K562 (cell line): ENCODE measurements at regions not wholly inside any gene's neighbourhood (a gene's known extent, or its start where the extent isn't known, plus 50 kb on each side); places are given as distances from the start of the nearest gene placed in this dataset.

ENCODE experiments used
- ATAC-seq: fragments of 200-7000 bp; cut with Tn5 transposase; 3 replicates; pipeline ENCODE4 v1.9.1; 2020; ENCODE audit warnings: moderate library complexity
- BruUV-seq: library from RNA; stranded (reverse); fragments of 400-500 nt; replicated peaks from 2 replicates; lab custom pipeline; 2021; lab: Mats Ljungman, UMichigan
- CTCF ChIA-PET: fragments of 300-600 bp; formaldehyde crosslinking; extraction: SDS; loops from one replicate; lab custom pipeline; 2021; ENCODE audit warnings: low intra/inter-chr PET ratio; lab: Yijun Ruan, JAX
- POLR2A ChIA-PET: fragments of 300-600, 350-650 bp; sonication (Branson Sonifier 250); formaldehyde crosslinking; extraction: SDS; loops from one replicate; lab custom pipeline; 2021; ENCODE audit warnings: antibody characterized with exemption, inconsistent platforms; lab: Yijun Ruan, JAX
- DNase-seq, 4 experiments: peaks; one replicate each; pipeline versions ENCODE4 v3.0.0 to v3.0.0-alpha.2; 2011 to 2018; ENCODE audit warnings: low spot score in 3 of 4, mixed read lengths in 3 of 4; ENCODE audit errors: extremely low read depth in 1 of 4
- FAIRE-seq: peaks from 2 replicates; lab custom pipeline; 2011; peaks lifted over from hg19 to GRCh38; lab: Jason Lieb, UNC
- H2AFZ ChIP-seq: 2 replicates; pipeline ENCODE4 v1.6.0; 2011; ENCODE audit warnings: low read depth, low read length, control low read depth, inconsistent platforms
- H3K27ac ChIP-seq: fragments of 200-600 bp; 3 replicates; pipeline ENCODE4 v1.8.0; 2011; ENCODE audit warnings: low read depth, mild to moderate bottlenecking, control low read depth, inconsistent platforms, low read length, moderate library complexity, mixed read lengths; ENCODE audit errors: extremely low read depth
- H3K27me3 ChIP-seq, 2 experiments: fragments of 300-600 bp in 1 of 2; 2 replicates in 1 of 2; 3 replicates in 1 of 2; pipeline versions ENCODE4 v1.6.0 to v1.8.0; 2011; ENCODE audit warnings: inconsistent platforms in 2 of 2, low read length in 2 of 2, mild to moderate bottlenecking in 1 of 2, mixed read lengths in 1 of 2, moderate library complexity in 1 of 2; ENCODE audit not compliant: control insufficient read depth in 2 of 2, insufficient read depth in 2 of 2
- H3K36me3 ChIP-seq: fragments of 300-600 bp; 3 replicates; pipeline ENCODE4 v1.8.0; 2011; ENCODE audit warnings: mild to moderate bottlenecking, low read length, inconsistent platforms; ENCODE audit not compliant: control insufficient read depth, insufficient read depth
- H3K4me1 ChIP-seq, 2 experiments: fragments of 200-600 bp in 1 of 2; replicated peaks in 1 of 2; 2 replicates in 1 of 2; 3 replicates in 1 of 2; pipeline versions ENCODE4 v1.5.1 to v1.8.0; 2011; ENCODE audit warnings: inconsistent platforms in 2 of 2, low read length in 2 of 2, mild to moderate bottlenecking in 1 of 2, mixed read lengths in 1 of 2, moderate library complexity in 1 of 2; ENCODE audit not compliant: control insufficient read depth in 2 of 2, insufficient read depth in 2 of 2
- H3K4me2 ChIP-seq: 2 replicates; pipeline ENCODE4 v1.6.1; 2011; ENCODE audit warnings: low read length, control low read depth, inconsistent platforms, mixed read lengths; ENCODE audit not compliant: insufficient read depth
- H3K4me3 ChIP-seq: fragments of 200-600 bp; sonication (generic), shearing (Covaris generic); 2 replicates; pipeline ENCODE4 v1.5.1; 2016; ENCODE audit warnings: control low read depth, inconsistent platforms
- H3K79me2 ChIP-seq: fragments of 200-600 bp; 3 replicates; pipeline ENCODE4 v1.8.0; 2011; ENCODE audit warnings: low read length, inconsistent platforms; ENCODE audit not compliant: control insufficient read depth, insufficient read depth
- H3K9ac ChIP-seq, 2 experiments: 2 replicates each; pipeline versions ENCODE4 v1.6.0 to v1.6.1; 2011; ENCODE audit warnings: low read depth in 2 of 2, low read length in 2 of 2, control low read depth in 1 of 2, inconsistent platforms in 1 of 2, mild to moderate bottlenecking in 1 of 2, mixed read lengths in 1 of 2; ENCODE audit not compliant: insufficient read depth in 1 of 2
- H3K9me1 ChIP-seq: one replicate; pipeline ENCODE4 v1.6.0; 2011; ENCODE audit warnings: inconsistent platforms, mild to moderate bottlenecking, low read length, moderate library complexity; ENCODE audit not compliant: control insufficient read depth, insufficient read depth
- H3K9me3 ChIP-seq: replicated peaks from 2 replicates; pipeline ENCODE4 v1.5.1; 2011; ENCODE audit warnings: low read depth, low read length, inconsistent platforms; ENCODE audit not compliant: control insufficient read depth, insufficient read depth
- H4K20me1 ChIP-seq: replicated peaks from 2 replicates; pipeline ENCODE4 v1.6.1; 2011; ENCODE audit warnings: low read length, inconsistent platforms, mixed read lengths; ENCODE audit not compliant: control insufficient read depth, insufficient read depth
- ETV6 ChIP-seq, 3 experiments: fragments of 150-350 bp in 1 of 3; sonication (generic) in 1 of 3; formaldehyde crosslinking in 1 of 3; IDR thresholded peaks; 2 replicates each; pipeline versions ENCODE4 v1.6.1 to v1.8.0; 2014 to 2022; ENCODE audit warnings: borderline replicate concordance in 2 of 3, low read depth in 2 of 3, antibody characterized with exemption in 1 of 3, low read length in 1 of 3, mild to moderate bottlenecking in 1 of 3, missing genetic modification reagents in 1 of 3
- REST ChIP-seq, 2 experiments: fragments of 450-650 bp; formaldehyde crosslinking in 1 of 2; IDR thresholded peaks; 2 replicates each; pipeline versions ENCODE4 v1.4.0 to v1.6.1; 2014 to 2020; ENCODE audit warnings: mild to moderate bottlenecking in 2 of 2, borderline replicate concordance in 1 of 2, low read depth in 1 of 2
- WGBS: fragments of 100-300 bp; shearing (Covaris generic); methylation state at CpG from one replicate; pipeline ENCODE4 v1.1.6; 2016; ENCODE audit warnings: low coverage, mixed read lengths; ENCODE audit not compliant: insufficient coverage; ENCODE audit errors: missing lambda C conversion rate; 5-methylcytosine and 5-hydroxymethylcytosine counted together
- in situ Hi-C: fragments of 300-500 bp; cut with MboI; formaldehyde crosslinking; loops from 4 replicates; pipeline ENCODE4 v1.15.0; 2018; ENCODE audit warnings: inconsistent platforms, mixed read lengths
- intact Hi-C: fragments of 100-400 bp; cut with micrococcal nuclease; formaldehyde crosslinking; loops from 2 replicates; pipeline ENCODE4 v1.14.2; 2022

- TF ChIP-seq REST (IDR thresholded peaks at IDR 0.05; ENCODE audit: borderline replicate concordance) = no peak
- no peak for TF ChIP-seq REST (CRISPR knock-in tag; IDR thresholded peaks at IDR 0.05; ENCODE audit: low read depth)
These were observed 820.3 kb downstream of the ADGRL2 start (continued) for GRCh38 chr1:82621076-82621475.

- Histone ChIP-seq H3K9me1 (no peaks in the 10 kb centered on the region), H3K9ac (no peak overlapping the region), H3K27ac (no peak overlapping the region), H3K36me3 (no peaks in the 10 kb centered on the region), H3K9me3 (no peaks in the 10 kb centered on the region), H4K20me1 (no peaks in the 10 kb centered on the region), H3K4me2 (no peak overlapping the region), H3K4me1 (no peaks in the 10 kb centered on the region), H3K79me2 (no peaks in the 10 kb centered on the region), H2AFZ (no peak overlapping the region), H3K4me3 (no peak overlapping the region), H3K27me3 (no peaks in the 10 kb centered on the region)
- no peak for TF ChIP-seq ETV6 (IDR thresholded peaks at IDR 0.05; ENCODE audit: borderline replicate concordance in 1 of 2, low read depth in 2 of 2, low read length in 1 of 2)
- TF ChIP-seq ETV6 (CRISPR knock-in tag; IDR thresholded peaks at IDR 0.05; ENCODE audit: borderline replicate concordance) = no peak
- DNase-seq (no peak), FAIRE-seq (no peak), ATAC-seq (no peak)
- CTCF ChIA-PET = no interaction called here
- POLR2A ChIA-PET = no interaction called here
- in situ Hi-C loops = no loop called here
- 0% methylated on average over 1 of the region's 1 CpG for WGBS
- intact Hi-C loops = no loop called here
- BruUV-seq = no TSS peak
These were observed 813.4 kb downstream of the ADGRL2 start for GRCh38 chr1:82614090-82614489.
